ENCODE measurements at regions not wholly inside any gene's neighbourhood (a gene's known extent, or its start where the extent isn't known, plus 50 kb on each side); places are given as distances from the start of the nearest gene placed in this dataset.

GRCh38 chr3:7812490-7812889 is 689.1 kb upstream of the LMCD1 start:
- H3K4me3 ChIP-seq (replicated peaks; ENCODE audit: insufficient read depth, low read length): no peak overlapping the region

DNA sequence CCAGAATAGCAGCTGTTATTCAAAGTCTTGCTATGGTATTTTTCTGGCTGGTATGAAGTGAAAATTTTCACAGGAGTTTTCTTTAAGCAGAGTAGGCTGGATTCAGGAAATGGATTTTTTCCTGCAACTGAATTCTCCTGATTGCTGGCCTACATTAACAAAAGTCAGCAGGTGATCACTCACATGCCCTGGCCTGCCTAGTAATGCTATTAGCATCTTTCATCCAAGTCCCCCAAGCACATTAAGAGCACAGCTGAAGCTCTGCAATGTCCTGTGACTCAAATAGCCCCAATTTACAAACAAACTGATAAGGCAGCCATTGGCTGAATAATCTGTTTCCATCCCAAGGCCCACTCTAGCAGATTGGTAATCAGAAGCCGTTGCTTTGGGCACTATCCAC is 688.3 kb upstream of the LMCD1 start:
- Histone ChIP-seq H3K4me3 (replicated peaks; ENCODE audit: insufficient read depth, low read length) (no peak overlapping the region), H3K27ac (replicated peaks) (no peak overlapping the region), H3K27me3 (ENCODE audit: insufficient read depth, poor library complexity, severe bottlenecking) (no peaks in the 10 kb centered on the region)
- no peak for TF ChIP-seq REST (IDR thresholded peaks at IDR 0.05; ENCODE audit: insufficient replicate concordance, low read depth)
- no peak for TF ChIP-seq POLR2AphosphoS5 (IDR thresholded peaks at IDR 0.05; ENCODE audit: low read depth)
- TF ChIP-seq, protein P1, sequence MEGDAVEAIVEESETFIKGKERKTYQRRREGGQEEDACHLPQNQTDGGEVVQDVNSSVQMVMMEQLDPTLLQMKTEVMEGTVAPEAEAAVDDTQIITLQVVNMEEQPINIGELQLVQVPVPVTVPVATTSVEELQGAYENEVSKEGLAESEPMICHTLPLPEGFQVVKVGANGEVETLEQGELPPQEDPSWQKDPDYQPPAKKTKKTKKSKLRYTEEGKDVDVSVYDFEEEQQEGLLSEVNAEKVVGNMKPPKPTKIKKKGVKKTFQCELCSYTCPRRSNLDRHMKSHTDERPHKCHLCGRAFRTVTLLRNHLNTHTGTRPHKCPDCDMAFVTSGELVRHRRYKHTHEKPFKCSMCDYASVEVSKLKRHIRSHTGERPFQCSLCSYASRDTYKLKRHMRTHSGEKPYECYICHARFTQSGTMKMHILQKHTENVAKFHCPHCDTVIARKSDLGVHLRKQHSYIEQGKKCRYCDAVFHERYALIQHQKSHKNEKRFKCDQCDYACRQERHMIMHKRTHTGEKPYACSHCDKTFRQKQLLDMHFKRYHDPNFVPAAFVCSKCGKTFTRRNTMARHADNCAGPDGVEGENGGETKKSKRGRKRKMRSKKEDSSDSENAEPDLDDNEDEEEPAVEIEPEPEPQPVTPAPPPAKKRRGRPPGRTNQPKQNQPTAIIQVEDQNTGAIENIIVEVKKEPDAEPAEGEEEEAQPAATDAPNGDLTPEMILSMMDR (IDR thresholded peaks at IDR 0.05; ENCODE audit: insufficient read depth, low read length): no peak
- no peak for DNase-seq (ENCODE audit: low read depth in 1 of 2, low spot score in 1 of 2)

More at GRCh38 chr3:7812490-7812889, 689.1 kb upstream of the LMCD1 start:
- DNase-seq (ENCODE audit: low read depth in 1 of 2, low spot score in 1 of 2): no peak
- TF ChIP-seq REST (IDR thresholded peaks at IDR 0.05; ENCODE audit: insufficient replicate concordance, low read depth): no peak
- no peak for TF ChIP-seq SPI1 (IDR thresholded peaks at IDR 0.05; ENCODE audit: borderline replicate concordance, low read depth)
- no peak for TF ChIP-seq GABPA (IDR thresholded peaks at IDR 0.05; ENCODE audit: low read depth)
- no peak for TF ChIP-seq POLR2AphosphoS5 (IDR thresholded peaks at IDR 0.05; ENCODE audit: low read depth)
- TF ChIP-seq, protein P1 (IDR thresholded peaks at IDR 0.05; ENCODE audit: insufficient read depth, low read length): no peak
- Histone ChIP-seq H3K27me3 (ENCODE audit: insufficient read depth, poor library complexity, severe bottlenecking) (no peaks in the 10 kb centered on the region), H3K27ac (replicated peaks) (no peak overlapping the region)

DNA sequence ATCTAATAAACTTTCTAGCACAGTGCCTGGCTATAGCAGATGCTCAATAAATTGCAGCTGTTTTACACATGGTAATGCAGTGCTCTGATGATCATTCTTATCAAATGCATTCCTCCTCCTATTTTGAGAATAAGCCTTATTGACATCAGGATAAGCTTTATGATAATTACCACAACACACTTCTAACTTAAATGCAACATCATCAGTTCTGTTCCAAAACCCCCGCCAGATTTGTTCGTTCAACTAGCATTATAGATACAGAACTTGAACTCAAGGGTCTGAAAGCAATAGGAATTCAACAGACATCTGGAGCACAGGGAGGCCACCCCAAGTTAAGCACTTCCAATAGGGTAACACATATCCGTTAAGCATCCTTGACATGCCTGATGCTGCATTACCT is 684.4 kb upstream of the LMCD1 start:
- no peak for DNase-seq (ENCODE audit: low read depth in 1 of 2, low spot score in 1 of 2)
- Histone ChIP-seq H3K4me3 (replicated peaks; ENCODE audit: insufficient read depth, low read length) (no peak overlapping the region), H3K27ac (replicated peaks) (no peak overlapping the region), H3K27me3 (ENCODE audit: insufficient read depth, poor library complexity, severe bottlenecking) (no peaks in the 10 kb centered on the region)
- TF ChIP-seq, protein P1 (IDR thresholded peaks at IDR 0.05; ENCODE audit: insufficient read depth, low read length): no peak
- TF ChIP-seq SPI1 (IDR thresholded peaks at IDR 0.05; ENCODE audit: borderline replicate concordance, low read depth): no peak

DNA sequence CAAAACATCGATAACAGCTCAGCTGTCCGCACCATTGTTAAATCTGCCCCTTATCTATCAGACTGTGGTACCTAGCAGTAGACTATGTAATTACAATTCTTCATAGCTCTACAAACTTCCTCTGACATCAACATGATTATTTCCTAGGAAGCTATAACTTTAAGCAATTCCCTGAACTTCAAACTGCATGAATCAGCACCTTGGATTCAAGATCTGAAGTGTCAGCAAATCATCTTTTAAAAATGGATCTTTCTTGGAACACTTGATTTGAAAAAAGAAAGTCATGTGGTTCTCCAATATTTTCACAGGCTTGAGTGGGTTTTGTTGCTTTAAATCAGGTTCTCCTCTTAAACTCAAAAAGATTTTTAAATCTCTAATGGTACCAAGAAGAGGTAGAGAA is 680.7 kb upstream of the LMCD1 start:
- TF ChIP-seq, protein P1 (IDR thresholded peaks at IDR 0.05; ENCODE audit: insufficient read depth, low read length): no peak
- no peak for TF ChIP-seq SPI1 (IDR thresholded peaks at IDR 0.05; ENCODE audit: borderline replicate concordance, low read depth)
- TF ChIP-seq GABPA (IDR thresholded peaks at IDR 0.05; ENCODE audit: low read depth): no peak
- TF ChIP-seq REST (IDR thresholded peaks at IDR 0.05; ENCODE audit: insufficient replicate concordance, low read depth): no peak
- no peak for TF ChIP-seq POLR2AphosphoS5 (IDR thresholded peaks at IDR 0.05; ENCODE audit: low read depth)
- H3K27me3 ChIP-seq (ENCODE audit: insufficient read depth, poor library complexity, severe bottlenecking): no peaks in the 10 kb centered on the region
- H3K27ac ChIP-seq (replicated peaks): no peak overlapping the region
- H3K4me3 ChIP-seq (replicated peaks; ENCODE audit: insufficient read depth, low read length): no peak overlapping the region
- no peak for DNase-seq (ENCODE audit: low read depth in 1 of 2, low spot score in 1 of 2)

All from HL-60 (cell line).